ENCODE measurements at regions not wholly inside any gene's neighbourhood (a gene's known extent, or its start where the extent isn't known, plus 50 kb on each side); places are given as distances from the start of the nearest gene placed in this dataset.

DNA sequence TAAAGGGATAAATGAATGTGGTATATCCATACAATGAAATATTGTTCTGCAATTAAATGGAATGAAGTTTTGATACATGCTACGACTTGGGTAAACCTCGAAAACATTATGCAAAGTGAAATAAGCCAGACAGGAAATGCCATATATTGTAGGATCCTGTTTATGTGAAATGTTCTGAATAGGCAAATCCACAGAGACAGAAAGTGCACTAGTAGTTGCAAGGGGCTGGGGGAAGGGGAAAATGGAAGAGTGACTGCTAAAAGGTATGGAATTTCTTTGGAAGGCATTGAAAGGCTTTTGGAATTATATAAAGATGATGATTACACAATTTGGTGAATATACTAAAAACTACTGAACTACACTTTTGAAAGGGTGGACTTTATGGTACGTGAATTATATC is 97.0 kb downstream of the FOXD1 start:
- CTCF ChIA-PET: no interaction called here
- H3K27me3 Mint-ChIP-seq: peaks cover 43% of the 10 kb centered on the region
- H3K4me3 Mint-ChIP-seq: no peak overlapping the region
- H3K4me1 Mint-ChIP-seq: no peaks in the 10 kb centered on the region
- no peaks in the 10 kb centered on the region for H3K36me3 Mint-ChIP-seq
- ATAC-seq: no peak
- H3K9me3 Mint-ChIP-seq (ENCODE audit: low read depth): peaks cover 6% of the 10 kb centered on the region
- no peak overlapping the region for H3K27ac Mint-ChIP-seq
- DNase-seq: no peak

DNA sequence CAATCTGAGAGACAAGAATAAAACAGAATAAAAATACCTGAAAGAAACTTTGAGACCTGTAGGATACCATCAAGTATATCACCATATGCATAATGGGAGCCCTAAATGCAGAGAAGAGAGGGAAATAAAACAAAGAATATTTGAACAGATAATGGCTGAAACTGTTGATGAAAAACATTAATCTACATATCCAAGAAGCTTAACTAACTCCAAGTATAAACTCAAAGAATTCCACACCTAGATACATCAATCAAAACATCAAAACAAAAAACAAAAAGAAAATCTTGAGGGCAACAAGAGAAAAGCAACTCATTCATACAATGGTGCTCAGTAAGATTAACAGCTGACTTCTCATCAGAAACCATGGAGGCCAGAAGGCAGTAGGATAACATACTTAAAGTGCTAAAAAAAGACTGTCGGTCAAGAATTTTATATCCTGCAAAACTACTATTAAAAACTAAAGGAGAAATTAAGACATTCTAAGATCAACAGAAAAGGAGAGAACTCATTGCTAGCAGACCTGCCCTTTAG is 101.6 kb downstream of the FOXD1 start:
- H3K4me1 Mint-ChIP-seq: no peaks in the 10 kb centered on the region
- peaks cover 43% of the 10 kb centered on the region for H3K27me3 Mint-ChIP-seq
- ATAC-seq (no peak), DNase-seq (no peak)
- H3K27ac Mint-ChIP-seq: no peak overlapping the region
- CTCF ChIA-PET: no interaction called here
- no peaks in the 10 kb centered on the region for H3K36me3 Mint-ChIP-seq
- no peak overlapping the region for H3K4me3 Mint-ChIP-seq
- H3K9me3 Mint-ChIP-seq (ENCODE audit: low read depth): peaks cover 9% of the 10 kb centered on the region

DNA sequence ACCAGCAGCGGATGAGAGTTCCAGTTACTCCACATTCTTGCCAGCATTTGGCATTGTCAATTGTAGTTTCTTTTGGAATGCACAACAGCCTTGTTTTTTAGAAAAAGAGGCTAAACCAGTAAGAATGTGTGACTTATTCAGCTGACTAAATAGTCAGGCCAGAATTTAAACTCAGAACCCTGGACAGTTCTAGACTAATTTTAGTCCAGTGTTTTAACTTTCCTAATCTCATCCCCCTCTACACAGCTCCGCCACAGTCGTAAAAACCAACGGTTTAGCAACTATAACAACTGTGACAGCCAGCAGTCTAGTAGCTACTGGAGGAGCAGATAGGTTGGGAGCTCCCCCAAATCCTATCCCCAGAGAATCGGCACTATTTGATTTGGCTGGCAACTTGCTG is 103.7 kb downstream of the FOXD1 start:
- CTCF ChIA-PET: interaction anchor here (0.7 to 1.8 kb wide), 2 partner anchors 10 to 23 kb away, joined by 3 to 5 read pairs; no protein-coding TSS in a partner anchor
- H3K4me3 Mint-ChIP-seq: no peak overlapping the region
- ATAC-seq (no peak), DNase-seq (no peak)
- no peak overlapping the region for H3K27ac Mint-ChIP-seq
- no peaks in the 10 kb centered on the region for H3K4me1 Mint-ChIP-seq
- peaks cover 38% of the 10 kb centered on the region for H3K27me3 Mint-ChIP-seq
- no peaks in the 10 kb centered on the region for H3K36me3 Mint-ChIP-seq
- peaks cover 5% of the 10 kb centered on the region for H3K9me3 Mint-ChIP-seq (ENCODE audit: low read depth)

DNA sequence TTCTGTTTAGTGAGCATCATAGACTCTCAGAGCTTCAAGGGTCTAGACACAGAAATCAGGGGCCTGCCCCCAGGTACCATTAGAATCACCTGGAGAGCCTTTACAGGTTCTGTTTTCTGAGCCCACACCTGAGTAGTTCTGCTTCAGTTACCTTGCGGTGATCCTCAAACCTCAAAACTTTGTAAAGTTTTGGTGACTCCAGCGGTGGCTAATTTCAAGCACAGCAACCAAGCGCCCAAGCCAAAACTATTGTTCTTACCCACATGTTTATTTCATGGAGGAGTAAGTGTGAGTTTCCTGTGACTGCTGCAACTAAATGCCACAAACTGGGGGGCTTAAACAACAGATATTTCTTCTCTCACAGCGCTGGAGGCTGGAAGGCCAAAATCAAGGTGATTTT is 108.9 kb downstream of the FOXD1 start:
- CTCF ChIA-PET: no interaction called here
- Mint-ChIP-seq H3K4me3 (no peak overlapping the region), H3K27me3 (peaks cover 56% of the 10 kb centered on the region), H3K4me1 (no peaks in the 10 kb centered on the region), H3K9me3 (ENCODE audit: low read depth) (no peaks in the 10 kb centered on the region), H3K27ac (no peak overlapping the region), H3K36me3 (no peaks in the 10 kb centered on the region)
- ATAC-seq: no peak
- no peak for DNase-seq

DNA sequence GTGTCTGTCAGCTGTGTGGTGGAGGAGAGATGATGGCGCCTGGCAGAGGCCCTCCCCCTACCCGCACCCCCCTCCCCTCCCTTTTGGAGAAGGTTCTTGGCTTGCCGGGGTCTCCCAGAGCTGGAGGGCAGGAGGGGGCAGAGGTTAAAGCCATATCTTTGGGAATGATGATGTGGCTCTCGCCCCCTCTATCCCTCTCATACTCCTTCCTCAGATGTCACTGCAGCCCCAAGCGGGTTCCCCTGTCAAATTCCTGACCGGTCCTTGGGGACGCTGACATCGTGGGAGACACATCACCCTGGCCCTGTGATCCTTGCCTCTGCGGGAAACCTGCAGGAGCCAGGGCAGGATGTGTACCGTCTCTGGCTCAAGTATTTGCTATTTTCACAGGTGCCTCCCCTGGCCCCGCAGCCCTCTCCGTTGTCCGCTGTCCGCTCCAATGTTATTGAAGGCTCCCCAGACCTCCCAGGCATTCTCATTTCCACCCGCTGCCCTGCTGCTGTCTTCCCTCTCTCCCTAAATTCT is 109.5 kb downstream of the FOXD1 start:
- CTCF ChIA-PET: no interaction called here
- ATAC-seq: no peak
- peaks cover 62% of the 10 kb centered on the region for H3K27me3 Mint-ChIP-seq
- H3K9me3 Mint-ChIP-seq (ENCODE audit: low read depth): no peaks in the 10 kb centered on the region
- H3K27ac Mint-ChIP-seq: no peak overlapping the region
- H3K4me3 Mint-ChIP-seq: no peak overlapping the region
- H3K36me3 Mint-ChIP-seq: no peaks in the 10 kb centered on the region
- H3K4me1 Mint-ChIP-seq: no peaks in the 10 kb centered on the region
- no peak for DNase-seq

DNA sequence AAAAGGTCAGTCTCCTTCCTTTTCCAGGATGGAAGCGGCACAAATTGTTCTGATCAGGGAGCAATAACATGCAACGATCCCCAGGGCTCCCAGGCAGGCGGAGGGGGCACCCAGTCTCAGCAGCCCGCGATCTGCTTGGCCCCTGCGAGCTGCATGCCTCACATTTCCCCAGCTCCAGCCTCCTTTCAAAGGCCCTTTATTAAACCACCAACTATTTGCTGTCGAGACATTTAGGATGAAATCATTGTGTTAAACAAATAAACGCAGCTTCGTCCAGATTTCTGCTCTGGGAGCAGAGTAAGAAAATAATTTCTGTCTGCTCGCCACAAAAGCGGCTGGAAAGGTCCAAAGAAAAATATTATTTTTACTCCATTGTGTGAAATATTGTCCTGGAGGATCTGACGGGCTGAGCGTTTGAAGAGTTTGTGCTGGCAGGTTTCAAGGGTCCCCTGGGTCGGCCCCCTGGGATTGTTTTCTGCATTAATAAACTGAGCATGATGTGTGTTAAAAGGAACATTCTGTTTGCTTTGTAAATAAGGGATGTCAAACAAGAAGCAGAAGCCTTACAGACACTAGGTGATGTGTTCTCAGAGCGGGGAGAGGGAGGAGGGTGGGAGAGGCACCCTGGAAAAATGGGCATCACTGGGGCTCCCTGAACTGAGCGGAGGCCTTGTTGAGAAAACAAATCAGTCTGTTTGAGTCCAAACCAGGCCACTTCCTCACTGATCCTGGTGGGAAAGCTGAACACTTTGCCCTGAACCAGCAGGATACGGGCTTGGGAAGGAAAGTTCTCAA is 110.1 kb downstream of the FOXD1 start:
- H3K27ac Mint-ChIP-seq: no peak overlapping the region
- H3K4me1 Mint-ChIP-seq: no peaks in the 10 kb centered on the region
- CTCF ChIA-PET: no interaction called here

DNA sequence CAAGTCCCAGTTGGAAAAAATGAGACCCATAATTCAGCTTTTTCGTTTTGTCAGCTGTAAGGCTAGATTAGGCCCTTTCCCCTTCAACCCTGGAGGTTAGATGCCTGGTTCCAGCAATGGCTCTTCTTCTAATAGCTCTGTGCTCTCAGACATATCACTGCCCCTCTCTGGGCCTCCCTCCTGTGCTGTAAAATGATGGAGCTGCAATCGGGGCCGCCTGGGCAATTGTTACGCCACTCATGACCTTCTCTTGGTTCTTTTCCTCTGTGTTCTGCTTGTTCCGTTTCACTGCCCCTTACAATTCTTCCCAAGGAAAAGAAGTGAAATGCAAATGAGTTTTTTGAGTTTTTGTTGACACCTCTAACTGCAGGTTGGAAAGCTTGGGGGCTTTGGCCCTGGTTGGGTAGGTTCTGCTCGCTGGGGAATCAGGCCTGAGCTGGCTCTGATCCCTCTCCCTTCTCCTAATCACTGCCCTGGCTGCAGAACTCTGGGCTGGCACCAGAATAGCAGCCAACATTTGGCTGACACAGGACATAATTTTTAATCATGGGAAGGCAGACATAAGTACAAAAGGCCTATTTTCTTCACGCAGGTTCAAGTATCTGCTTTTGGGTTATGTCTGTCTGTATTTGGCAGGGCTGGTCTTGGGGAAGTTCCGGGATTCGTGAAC is 110.9 kb downstream of the FOXD1 start:
- ATAC-seq: no peak
- H3K4me3 Mint-ChIP-seq: no peak overlapping the region
- no peak for DNase-seq
- no peaks in the 10 kb centered on the region for H3K4me1 Mint-ChIP-seq
- CTCF ChIA-PET: no interaction called here
- no peak overlapping the region for H3K27ac Mint-ChIP-seq
- H3K9me3 Mint-ChIP-seq (ENCODE audit: low read depth): no peaks in the 10 kb centered on the region
- no peaks in the 10 kb centered on the region for H3K36me3 Mint-ChIP-seq
- peaks cover 61% of the 10 kb centered on the region for H3K27me3 Mint-ChIP-seq

More for the DNA sequence above, 110.1 kb downstream of the FOXD1 start:
- Mint-ChIP-seq H3K36me3 (no peaks in the 10 kb centered on the region), H3K9me3 (ENCODE audit: low read depth) (no peaks in the 10 kb centered on the region), H3K4me3 (no peak overlapping the region), H3K27me3 (peaks cover 63% of the 10 kb centered on the region)
- ATAC-seq (no peak), DNase-seq (no peak)

DNA sequence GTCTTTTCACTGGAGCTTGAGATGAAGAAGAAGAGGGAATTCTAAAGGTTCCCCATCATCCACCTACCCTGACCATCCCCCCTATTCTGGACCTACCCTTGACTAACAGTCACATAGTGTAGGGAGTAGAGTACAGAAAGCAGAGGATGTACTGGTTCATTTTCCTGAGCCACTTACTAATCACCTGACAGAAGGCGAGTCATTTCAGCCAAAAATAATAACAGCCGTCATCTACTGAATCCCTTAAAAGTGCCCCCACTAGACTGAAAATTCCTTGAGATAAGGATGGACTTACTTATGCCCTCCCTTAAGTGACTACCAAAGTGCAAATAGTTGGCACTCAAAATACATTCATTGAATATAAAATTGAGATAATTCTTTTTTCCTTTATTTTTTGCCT is 112.2 kb downstream of the FOXD1 start:
- Mint-ChIP-seq H3K27ac (no peak overlapping the region), H3K27me3 (peaks cover 70% of the 10 kb centered on the region), H3K36me3 (no peaks in the 10 kb centered on the region), H3K9me3 (ENCODE audit: low read depth) (peaks cover 2% of the 10 kb centered on the region), H3K4me3 (no peak overlapping the region), H3K4me1 (no peaks in the 10 kb centered on the region)
- DNase-seq (no peak), ATAC-seq (no peak)
- CTCF ChIA-PET: no interaction called here

DNA sequence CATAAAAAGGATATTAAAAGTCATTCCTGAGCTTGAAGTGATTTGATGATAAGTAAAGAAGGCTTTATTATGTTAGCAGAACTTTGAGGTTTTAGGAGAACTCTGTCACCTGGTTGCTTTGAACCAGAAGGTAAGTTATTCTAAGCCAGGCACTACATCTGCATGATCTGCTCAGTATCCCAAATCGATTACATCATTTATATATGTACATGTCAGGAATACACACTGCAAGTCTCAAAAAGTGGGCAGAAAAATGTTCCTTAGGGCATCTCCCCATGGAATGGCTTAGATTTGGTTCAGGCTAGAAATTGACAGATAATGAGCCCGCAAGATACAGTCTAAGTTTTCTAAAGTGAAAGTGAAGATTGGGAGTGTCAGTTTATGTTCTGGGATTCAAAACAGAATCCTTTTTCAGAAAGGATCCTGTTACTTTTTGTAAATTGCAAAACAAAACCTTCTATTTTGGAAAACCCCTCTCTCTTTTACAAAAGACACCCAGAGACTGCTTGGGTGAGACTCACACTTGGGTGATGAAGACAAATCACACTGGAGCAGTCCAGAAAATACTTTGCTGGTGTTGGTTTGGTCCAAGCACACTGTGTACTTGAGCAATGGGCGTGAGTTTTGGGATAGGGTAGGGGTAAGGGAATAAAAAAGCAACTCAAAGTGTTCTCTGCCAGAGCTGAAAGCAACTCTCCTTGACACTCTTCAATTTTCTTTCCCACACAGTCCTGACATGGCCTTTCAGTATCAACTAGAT is 114.5 kb downstream of the FOXD1 start:
- Mint-ChIP-seq H3K4me3 (no peak overlapping the region), H3K9me3 (ENCODE audit: low read depth) (peaks cover 2% of the 10 kb centered on the region), H3K27me3 (peaks cover 63% of the 10 kb centered on the region), H3K27ac (no peak overlapping the region), H3K36me3 (no peaks in the 10 kb centered on the region), H3K4me1 (no peaks in the 10 kb centered on the region)
- ATAC-seq (no peak), DNase-seq (no peak)
- CTCF ChIA-PET: interaction anchor here (0.6 kb wide), 1 partner anchor 43 kb away, joined by 4 read pairs; no protein-coding TSS in a partner anchor

DNA sequence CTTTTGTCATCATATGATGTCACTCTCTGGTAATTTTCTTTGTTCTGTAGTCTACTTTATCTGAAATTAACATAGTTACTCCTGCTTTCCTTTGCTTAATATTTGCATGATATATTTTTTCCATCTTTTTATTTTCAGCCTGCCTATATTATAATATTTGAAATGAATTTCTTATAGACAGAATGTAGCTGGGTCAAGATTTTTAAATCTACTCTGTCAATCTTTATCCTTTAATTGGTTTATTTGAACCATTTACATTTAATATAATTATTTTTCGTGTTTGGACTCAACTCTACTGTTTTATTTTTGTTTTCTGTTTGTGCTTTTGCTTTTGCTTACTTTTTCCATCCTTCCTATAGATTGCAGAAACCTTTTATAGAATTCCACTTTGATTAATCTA is 118.0 kb downstream of the FOXD1 start:
- H3K27ac Mint-ChIP-seq: no peak overlapping the region
- peaks cover 48% of the 10 kb centered on the region for H3K27me3 Mint-ChIP-seq
- H3K4me1 Mint-ChIP-seq: no peaks in the 10 kb centered on the region
- peaks cover 2% of the 10 kb centered on the region for H3K9me3 Mint-ChIP-seq (ENCODE audit: low read depth)
- ATAC-seq: no peak
- DNase-seq: no peak
- CTCF ChIA-PET: no interaction called here
- H3K36me3 Mint-ChIP-seq: no peaks in the 10 kb centered on the region
- H3K4me3 Mint-ChIP-seq: no peak overlapping the region

DNA sequence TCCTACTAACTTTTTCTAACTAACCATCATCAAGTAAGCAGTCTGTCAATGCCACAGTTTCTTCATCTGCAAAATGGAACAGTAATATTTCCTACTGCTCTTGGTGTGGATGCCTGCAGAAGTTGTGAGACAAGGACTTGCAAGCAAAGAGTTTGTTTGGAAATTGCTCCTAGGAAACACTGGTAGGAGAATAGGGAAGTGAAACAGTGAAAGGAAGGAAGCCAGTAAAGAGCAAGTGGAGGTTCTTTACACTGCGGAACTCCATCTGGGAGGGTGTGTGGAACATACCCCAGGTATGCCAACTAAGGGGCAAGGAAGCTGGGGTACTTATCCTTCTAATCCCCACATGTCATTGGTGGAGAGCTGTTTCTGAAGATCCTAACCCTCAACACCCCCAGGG is 119.9 kb downstream of the FOXD1 start:
- H3K9me3 Mint-ChIP-seq (ENCODE audit: low read depth): peaks cover 2% of the 10 kb centered on the region
- ATAC-seq (no peak), DNase-seq (no peak)
- H3K27ac Mint-ChIP-seq: no peak overlapping the region
- H3K4me3 Mint-ChIP-seq: no peak overlapping the region
- no peaks in the 10 kb centered on the region for H3K4me1 Mint-ChIP-seq
- peaks cover 45% of the 10 kb centered on the region for H3K27me3 Mint-ChIP-seq
- H3K36me3 Mint-ChIP-seq: no peaks in the 10 kb centered on the region
- CTCF ChIA-PET: no interaction called here

DNA sequence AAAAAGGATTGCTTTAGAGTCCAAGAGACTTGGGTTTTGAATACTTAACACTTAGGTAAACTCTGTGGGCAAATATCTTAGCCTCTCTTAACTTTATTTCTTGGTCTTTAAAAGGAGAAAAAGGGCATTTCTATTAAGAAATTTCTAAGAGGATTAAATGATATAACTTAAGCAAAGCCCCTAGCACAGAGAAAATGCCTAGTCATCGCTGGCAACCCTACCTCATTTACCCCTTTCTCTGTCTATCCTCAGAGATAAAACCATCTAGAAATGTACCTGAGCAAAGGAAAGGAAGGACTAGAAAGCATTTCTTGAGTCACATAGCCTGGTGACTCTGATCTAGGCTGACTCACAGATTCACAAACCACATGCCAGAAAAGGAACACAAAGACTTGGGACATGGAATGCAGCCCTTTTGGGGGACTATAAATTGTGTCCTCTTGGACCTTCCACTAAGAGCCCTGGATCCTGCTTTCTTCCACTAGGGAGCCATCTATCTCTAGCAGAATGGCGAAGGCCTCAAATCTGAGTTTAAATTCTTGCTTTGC is 120.6 kb downstream of the FOXD1 start:
- Mint-ChIP-seq H3K9me3 (ENCODE audit: low read depth) (peaks cover 2% of the 10 kb centered on the region), H3K27me3 (peaks cover 46% of the 10 kb centered on the region), H3K4me1 (no peaks in the 10 kb centered on the region), H3K4me3 (no peak overlapping the region), H3K36me3 (no peaks in the 10 kb centered on the region), H3K27ac (no peak overlapping the region)
- CTCF ChIA-PET: no interaction called here
- DNase-seq: no peak
- ATAC-seq: no peak

DNA sequence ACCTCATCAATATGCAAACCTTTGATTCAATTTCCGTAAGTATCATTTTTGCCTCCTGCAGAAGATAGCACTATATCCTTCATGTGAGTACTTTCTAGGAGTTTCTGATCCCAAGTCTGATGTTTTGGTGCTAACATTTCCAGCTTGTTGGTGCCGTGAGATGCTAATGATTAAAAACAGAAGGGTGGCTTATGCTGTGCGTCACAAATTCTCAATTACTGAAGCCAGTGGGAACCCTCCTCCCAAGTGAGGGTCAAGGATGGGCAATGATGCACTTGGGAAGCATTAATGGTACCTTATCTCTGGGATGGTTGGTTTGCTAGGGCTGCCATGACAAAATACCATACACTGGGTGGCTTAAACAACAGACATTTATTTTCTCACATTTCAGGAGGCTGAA is 123.0 kb downstream of the FOXD1 start:
- DNase-seq (no peak), ATAC-seq (no peak)
- Mint-ChIP-seq H3K4me1 (no peaks in the 10 kb centered on the region), H3K4me3 (no peak overlapping the region), H3K27ac (no peak overlapping the region), H3K27me3 (peaks cover 37% of the 10 kb centered on the region), H3K36me3 (no peaks in the 10 kb centered on the region), H3K9me3 (ENCODE audit: low read depth) (no peaks in the 10 kb centered on the region)
- CTCF ChIA-PET: no interaction called here

All from activated CD8-positive, alpha-beta memory T cell treated with anti-CD3 and anti-CD28 coated beads, Interleukin-2, amount 10 ng/mL, durations not matched to agents 7 days and 5 days (primary cell).